ENCODE measurements at regions not wholly inside any gene's neighbourhood (a gene's known extent, or its start where the extent isn't known, plus 50 kb on each side); places are given as distances from the start of the nearest gene placed in this dataset.

DNA sequence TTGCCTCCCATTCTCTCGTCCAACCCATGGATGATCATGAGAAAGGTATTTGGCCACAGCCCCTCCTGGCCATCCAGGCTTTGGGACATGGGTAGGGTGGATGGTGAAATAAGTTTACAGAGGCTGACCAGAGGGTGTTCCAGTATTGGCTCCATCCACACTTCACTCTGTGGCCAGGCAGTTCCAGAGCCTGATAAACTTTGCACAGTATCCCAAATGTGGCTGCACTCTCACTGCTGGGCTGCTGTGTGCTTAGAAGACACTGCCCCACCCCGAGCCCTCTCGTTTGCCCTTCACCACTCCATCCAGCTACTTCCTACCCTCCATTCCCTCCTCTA, 72.0 kb upstream of the ZMIZ1 start:
- TF ChIP-seq, protein P1, sequence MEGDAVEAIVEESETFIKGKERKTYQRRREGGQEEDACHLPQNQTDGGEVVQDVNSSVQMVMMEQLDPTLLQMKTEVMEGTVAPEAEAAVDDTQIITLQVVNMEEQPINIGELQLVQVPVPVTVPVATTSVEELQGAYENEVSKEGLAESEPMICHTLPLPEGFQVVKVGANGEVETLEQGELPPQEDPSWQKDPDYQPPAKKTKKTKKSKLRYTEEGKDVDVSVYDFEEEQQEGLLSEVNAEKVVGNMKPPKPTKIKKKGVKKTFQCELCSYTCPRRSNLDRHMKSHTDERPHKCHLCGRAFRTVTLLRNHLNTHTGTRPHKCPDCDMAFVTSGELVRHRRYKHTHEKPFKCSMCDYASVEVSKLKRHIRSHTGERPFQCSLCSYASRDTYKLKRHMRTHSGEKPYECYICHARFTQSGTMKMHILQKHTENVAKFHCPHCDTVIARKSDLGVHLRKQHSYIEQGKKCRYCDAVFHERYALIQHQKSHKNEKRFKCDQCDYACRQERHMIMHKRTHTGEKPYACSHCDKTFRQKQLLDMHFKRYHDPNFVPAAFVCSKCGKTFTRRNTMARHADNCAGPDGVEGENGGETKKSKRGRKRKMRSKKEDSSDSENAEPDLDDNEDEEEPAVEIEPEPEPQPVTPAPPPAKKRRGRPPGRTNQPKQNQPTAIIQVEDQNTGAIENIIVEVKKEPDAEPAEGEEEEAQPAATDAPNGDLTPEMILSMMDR (conservative IDR thresholded peaks at IDR 0.05; ENCODE audit: low read depth, low read length), result no peak
- no peak for TF ChIP-seq EZH2 (IDR thresholded peaks at IDR 0.05; ENCODE audit: borderline replicate concordance, low read depth, low read length, poor library complexity, severe bottlenecking)
